Body of pancreas (tissue), 4 donors: ENCODE measurements at regions not wholly inside any gene's neighbourhood (a gene's known extent, or its start where the extent isn't known, plus 50 kb on each side); places are given as distances from the start of the nearest gene placed in this dataset.

Source experiments
- ATAC-seq: fragments of 150-250 bp; one replicate; pipeline ENCODE4 v1.9.1; 2016
- DNase-seq, 4 donors: peaks; one replicate each; pipeline ENCODE4 v3.0.0-alpha.2; 2019
- H3K27ac ChIP-seq, 4 donors: fragments of 200-600 bp; sonication (generic); 1 replicate in 3 of 4; 2 replicates in 1 of 4; pipeline versions ENCODE4 v1.5.1 to v1.6.1; 2016 to 2019; ENCODE audit warnings: mild to moderate bottlenecking in 1 of 4, mixed read lengths in 1 of 4, moderate library complexity in 1 of 4
- H3K27me3 ChIP-seq, 2 donors: fragments of 200-600 bp; sonication (generic); one replicate each; pipeline ENCODE4 v1.6.0; 2016; ENCODE audit warnings: mild to moderate bottlenecking in 1 of 2
- H3K36me3 ChIP-seq, 2 donors: fragments of 200-600 bp; sonication (generic); replicated peaks in 1 of 2; 2 replicates each; pipeline ENCODE4 v1.5.1; 2016; ENCODE audit warnings: low read depth in 2 of 2; ENCODE audit not compliant: insufficient read depth in 1 of 2
- H3K4me1 ChIP-seq: fragments of 200-600 bp; sonication (generic); one replicate; pipeline ENCODE4 v1.6.0; 2016
- H3K4me3 ChIP-seq, 2 donors: fragments of 200-600 bp; sonication (generic); 1 replicate in 1 of 2; 2 replicates in 1 of 2; pipeline ENCODE4 v1.5.1; 2016 to 2019
- H3K9me3 ChIP-seq, 3 donors: fragments of 200-600 bp; sonication (generic); 1 replicate in 2 of 3; 2 replicates in 1 of 3; pipeline ENCODE4 v1.5.1; 2016
- POLR2A ChIP-seq, 3 donors: fragments of 450-650 bp; IDR thresholded peaks; one replicate each; pipeline ENCODE4 v1.6.1; 2016; ENCODE audit warnings: antibody characterized with exemption in 3 of 3, mild to moderate bottlenecking in 2 of 3
- WGBS, 2 donors: methylation state at CpG; one replicate each; pipeline ENCODE4 v1.1.5; 2017; 5-methylcytosine and 5-hydroxymethylcytosine counted together
- intact Hi-C: fragments of 100-400 bp; cut with DNase I; formaldehyde crosslinking; loops from one replicate; pipeline ENCODE4 v1.15.1; 2023
- TF ChIP-seq, protein P1 (sequence below), 7 experiments: fragments of 450-650 bp in 4 of 7; fragments of 200-600 bp in 3 of 7; sonication (generic) in 3 of 7; IDR thresholded peaks; one replicate each; pipeline ENCODE4 v1.5.1; 2016 to 2019; ENCODE audit warnings: antibody characterized with exemption in 7 of 7

DNA sequence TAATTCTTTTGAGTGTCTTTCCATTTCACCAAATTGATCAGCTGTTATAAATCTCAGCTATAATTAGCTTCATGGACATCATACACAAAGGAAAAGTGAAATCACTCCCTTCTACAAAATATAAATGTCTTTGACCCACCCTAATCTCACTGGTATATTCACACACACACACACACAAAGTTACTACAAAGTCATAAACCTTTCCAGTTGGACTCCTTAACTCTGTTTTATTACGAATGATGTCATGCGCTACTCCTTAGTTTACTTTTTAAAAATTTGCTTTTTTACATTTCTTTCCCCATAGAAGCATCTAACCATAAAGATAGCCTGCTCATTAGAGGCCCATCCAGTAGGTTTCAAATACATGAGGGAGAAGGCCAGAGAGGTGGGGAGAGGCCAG, 103.0 kb downstream of the SLC30A10 start:
- no peaks in the 10 kb centered on the region for H3K4me1 ChIP-seq
- H3K27ac ChIP-seq: no peak overlapping the region
- WGBS, 2 donors: 88 to 89% methylated on average over 2 of the region's 2 CpGs
- H3K4me3 ChIP-seq: no peak overlapping the region
- no peaks in the 10 kb centered on the region for H3K9me3 ChIP-seq
- ATAC-seq (no peak), DNase-seq (no peak)
- intact Hi-C loops: no loop called here
- no peaks in the 10 kb centered on the region for H3K36me3 ChIP-seq
- TF ChIP-seq, protein P1, sequence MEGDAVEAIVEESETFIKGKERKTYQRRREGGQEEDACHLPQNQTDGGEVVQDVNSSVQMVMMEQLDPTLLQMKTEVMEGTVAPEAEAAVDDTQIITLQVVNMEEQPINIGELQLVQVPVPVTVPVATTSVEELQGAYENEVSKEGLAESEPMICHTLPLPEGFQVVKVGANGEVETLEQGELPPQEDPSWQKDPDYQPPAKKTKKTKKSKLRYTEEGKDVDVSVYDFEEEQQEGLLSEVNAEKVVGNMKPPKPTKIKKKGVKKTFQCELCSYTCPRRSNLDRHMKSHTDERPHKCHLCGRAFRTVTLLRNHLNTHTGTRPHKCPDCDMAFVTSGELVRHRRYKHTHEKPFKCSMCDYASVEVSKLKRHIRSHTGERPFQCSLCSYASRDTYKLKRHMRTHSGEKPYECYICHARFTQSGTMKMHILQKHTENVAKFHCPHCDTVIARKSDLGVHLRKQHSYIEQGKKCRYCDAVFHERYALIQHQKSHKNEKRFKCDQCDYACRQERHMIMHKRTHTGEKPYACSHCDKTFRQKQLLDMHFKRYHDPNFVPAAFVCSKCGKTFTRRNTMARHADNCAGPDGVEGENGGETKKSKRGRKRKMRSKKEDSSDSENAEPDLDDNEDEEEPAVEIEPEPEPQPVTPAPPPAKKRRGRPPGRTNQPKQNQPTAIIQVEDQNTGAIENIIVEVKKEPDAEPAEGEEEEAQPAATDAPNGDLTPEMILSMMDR (IDR thresholded peaks at IDR 0.05): no peak
- TF ChIP-seq POLR2A (IDR thresholded peaks at IDR 0.05): no peak
- no peaks in the 10 kb centered on the region for H3K27me3 ChIP-seq

DNA sequence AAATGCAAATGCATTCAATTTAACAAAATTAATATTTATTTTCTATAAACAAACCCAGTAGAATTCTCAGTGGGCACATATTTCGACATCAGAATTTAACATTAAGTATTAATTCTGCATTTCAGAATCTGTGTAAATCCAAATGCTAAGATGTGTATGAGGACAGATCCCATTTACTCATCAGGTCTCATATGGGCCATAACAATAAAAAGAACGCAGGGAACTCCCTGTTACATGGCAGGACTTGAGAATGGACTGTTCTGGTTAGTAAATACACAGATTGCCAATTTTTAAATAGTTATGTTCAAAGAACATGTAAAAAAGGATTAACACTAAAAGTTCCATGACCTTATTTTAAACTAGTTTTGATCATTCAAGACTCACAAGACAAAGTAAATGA, 104.0 kb downstream of the SLC30A10 start:
- H3K4me1 ChIP-seq: no peaks in the 10 kb centered on the region
- TF ChIP-seq, protein P1 (IDR thresholded peaks at IDR 0.05): no peak
- TF ChIP-seq POLR2A (IDR thresholded peaks at IDR 0.05): no peak
- H3K27ac ChIP-seq: no peak overlapping the region
- H3K27me3 ChIP-seq: no peaks in the 10 kb centered on the region
- no peak for ATAC-seq
- intact Hi-C loops: no loop called here
- no peaks in the 10 kb centered on the region for H3K36me3 ChIP-seq
- no peaks in the 10 kb centered on the region for H3K9me3 ChIP-seq
- DNase-seq: no peak
- H3K4me3 ChIP-seq: no peak overlapping the region
- 75 to 85% methylated on average over 2 of the region's 2 CpGs for WGBS, 2 donors

DNA sequence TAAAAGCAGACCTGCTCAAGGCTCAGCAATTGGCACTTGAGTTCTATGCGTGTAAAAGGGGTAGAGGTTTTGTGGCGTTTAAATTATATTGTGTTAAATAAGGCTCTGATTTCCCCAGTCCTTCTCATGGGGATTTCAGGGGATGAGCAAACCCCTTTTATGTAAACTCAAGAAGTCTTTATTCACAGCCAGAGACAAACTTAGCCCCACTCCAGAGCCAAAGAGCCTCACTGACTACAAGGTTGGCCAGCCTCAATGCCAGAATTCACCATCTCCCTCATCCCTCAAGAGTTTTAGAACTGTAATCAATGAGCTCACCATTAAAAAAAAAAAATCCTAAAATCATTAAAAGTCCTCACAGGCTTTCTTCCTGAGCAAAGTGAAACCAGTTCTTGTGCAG, 107.8 kb downstream of the SLC30A10 start:
- Histone ChIP-seq H3K27me3 (no peaks in the 10 kb centered on the region), H3K36me3 (no peaks in the 10 kb centered on the region), H3K4me1 (no peaks in the 10 kb centered on the region), H3K27ac (no peak overlapping the region), H3K4me3 (no peak overlapping the region), H3K9me3 (no peaks in the 10 kb centered on the region)
- WGBS, 2 donors: 73 to 90% methylated on average over 2 of the region's 2 CpGs
- ATAC-seq: no peak
- intact Hi-C loops: no loop called here
- no peak for DNase-seq
- TF ChIP-seq, protein P1 (IDR thresholded peaks at IDR 0.05): no peak
- TF ChIP-seq POLR2A (IDR thresholded peaks at IDR 0.05): no peak

DNA sequence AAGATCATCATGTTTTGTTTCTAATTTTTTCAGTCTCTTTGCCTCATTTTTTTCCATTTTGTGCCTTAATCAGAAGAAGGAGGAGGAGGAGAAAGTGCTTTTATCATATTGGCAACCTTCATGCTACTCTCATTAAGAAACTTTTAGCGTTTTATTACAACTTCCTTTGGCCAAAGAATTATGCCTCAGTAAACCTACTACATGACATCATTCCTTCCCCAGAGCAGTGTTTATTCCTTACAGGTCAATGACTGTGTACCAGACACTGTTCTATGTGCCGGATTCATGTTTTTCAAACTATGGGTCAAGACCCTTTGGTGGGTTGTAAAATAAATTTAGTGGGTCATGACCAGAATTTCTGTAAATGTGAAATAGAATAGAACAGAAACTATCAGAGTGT, 110.4 kb downstream of the SLC30A10 start:
- H3K36me3 ChIP-seq: no peaks in the 10 kb centered on the region
- no peak overlapping the region for H3K27ac ChIP-seq
- H3K27me3 ChIP-seq: no peaks in the 10 kb centered on the region
- no peak for TF ChIP-seq POLR2A (IDR thresholded peaks at IDR 0.05)
- TF ChIP-seq, protein P1 (IDR thresholded peaks at IDR 0.05): no peak
- no peaks in the 10 kb centered on the region for H3K9me3 ChIP-seq
- DNase-seq (no peak), ATAC-seq (no peak)
- H3K4me3 ChIP-seq: no peak overlapping the region
- WGBS, 2 donors: 68 to 69% methylated on average over 2 of the region's 2 CpGs
- intact Hi-C loops: no loop called here
- H3K4me1 ChIP-seq: no peaks in the 10 kb centered on the region

DNA sequence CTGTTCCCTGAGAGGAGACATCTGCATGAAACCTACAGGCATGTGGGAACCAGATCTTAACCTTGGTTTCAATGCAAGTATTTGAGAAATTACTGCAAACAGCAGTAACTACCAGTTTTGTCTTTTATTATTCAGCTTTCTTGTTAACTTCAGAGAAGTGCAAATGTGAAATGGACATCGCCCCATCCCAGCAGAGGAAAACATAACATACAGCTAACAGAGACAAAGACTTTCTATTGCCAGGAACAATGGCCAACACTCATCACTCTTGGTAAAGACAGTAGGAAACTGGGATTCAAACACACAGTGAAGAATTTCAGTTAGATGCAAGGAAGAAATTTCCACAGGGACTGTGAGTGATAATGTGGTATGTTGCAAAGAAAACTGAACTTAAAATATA, 115.1 kb downstream of the SLC30A10 start:
- no peak for ATAC-seq
- no peak for DNase-seq
- TF ChIP-seq POLR2A (IDR thresholded peaks at IDR 0.05): no peak
- TF ChIP-seq, protein P1 (IDR thresholded peaks at IDR 0.05): no peak
- intact Hi-C loops: no loop called here
- no peaks in the 10 kb centered on the region for H3K4me1 ChIP-seq
- no peaks in the 10 kb centered on the region for H3K9me3 ChIP-seq
- no peak overlapping the region for H3K27ac ChIP-seq
- H3K36me3 ChIP-seq: no peaks in the 10 kb centered on the region
- H3K4me3 ChIP-seq: no peak overlapping the region
- WGBS, 2 donors: 31 to 41% methylated on average over 1 of the region's 1 CpG
- no peaks in the 10 kb centered on the region for H3K27me3 ChIP-seq
